ENCODE measurements at regions not wholly inside any gene's neighbourhood (a gene's known extent, or its start where the extent isn't known, plus 50 kb on each side); places are given as distances from the start of the nearest gene placed in this dataset.

GRCh38 chr4:126603210-126603609 lies 1029.5 kb upstream of the INTU start:
- DNase-seq: no peak
- Histone ChIP-seq H3K36me3 (no peaks in the 10 kb centered on the region), H3K4me3 (ENCODE audit: low read depth, low read length) (no peak overlapping the region), H3K9me3 (no peaks in the 10 kb centered on the region), H3K27me3 (no peaks in the 10 kb centered on the region), H3K4me1 (no peaks in the 10 kb centered on the region)
- no peak for TF ChIP-seq CTCF (IDR thresholded peaks at IDR 0.05; ENCODE audit: low read depth, low read length)

GRCh38 chr4:126603825-126604224 lies 1028.9 kb upstream of the INTU start:
- no peak for TF ChIP-seq CTCF (IDR thresholded peaks at IDR 0.05; ENCODE audit: low read depth, low read length)
- Histone ChIP-seq H3K9me3 (no peaks in the 10 kb centered on the region), H3K27me3 (no peaks in the 10 kb centered on the region), H3K4me1 (no peaks in the 10 kb centered on the region), H3K36me3 (no peaks in the 10 kb centered on the region), H3K4me3 (ENCODE audit: low read depth, low read length) (no peak overlapping the region)
- no peak for DNase-seq

DNA sequence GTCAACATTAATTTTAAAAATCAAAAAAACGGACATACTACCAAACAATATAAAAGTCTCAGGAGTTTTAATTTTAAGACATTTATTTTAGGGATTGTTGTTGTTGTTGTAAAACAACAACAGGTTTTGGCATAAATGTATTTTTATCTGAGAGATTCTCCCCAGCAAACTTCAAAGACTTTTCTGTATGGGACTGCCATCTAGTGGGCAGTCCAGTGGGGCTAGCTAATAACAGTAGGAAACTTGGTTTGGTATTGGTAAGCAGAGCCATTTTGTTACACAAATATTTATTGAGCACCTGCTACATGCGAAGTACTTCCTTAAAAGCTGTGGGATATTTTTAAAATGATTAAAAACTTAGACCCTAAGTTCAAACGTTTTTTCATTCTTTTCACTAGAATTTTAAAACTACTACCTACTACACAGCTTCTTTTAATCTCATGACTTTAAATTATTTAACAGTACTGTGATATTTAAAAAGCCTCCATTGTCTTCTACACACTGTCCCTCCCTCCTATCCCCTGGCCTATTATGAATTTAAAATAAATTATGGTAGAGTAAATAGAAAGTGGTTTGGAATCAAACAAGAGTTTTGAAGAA lies 1028.4 kb upstream of the INTU start:
- no peak overlapping the region for H3K4me3 ChIP-seq (ENCODE audit: low read depth, low read length)
- no peaks in the 10 kb centered on the region for H3K36me3 ChIP-seq
- no peaks in the 10 kb centered on the region for H3K27me3 ChIP-seq
- H3K9me3 ChIP-seq: no peaks in the 10 kb centered on the region
- peak; percentile 47 for DNase-seq
- H3K4me1 ChIP-seq: no peaks in the 10 kb centered on the region
- TF ChIP-seq CTCF (IDR thresholded peaks at IDR 0.05; ENCODE audit: low read depth, low read length): peak; percentile 90

DNA sequence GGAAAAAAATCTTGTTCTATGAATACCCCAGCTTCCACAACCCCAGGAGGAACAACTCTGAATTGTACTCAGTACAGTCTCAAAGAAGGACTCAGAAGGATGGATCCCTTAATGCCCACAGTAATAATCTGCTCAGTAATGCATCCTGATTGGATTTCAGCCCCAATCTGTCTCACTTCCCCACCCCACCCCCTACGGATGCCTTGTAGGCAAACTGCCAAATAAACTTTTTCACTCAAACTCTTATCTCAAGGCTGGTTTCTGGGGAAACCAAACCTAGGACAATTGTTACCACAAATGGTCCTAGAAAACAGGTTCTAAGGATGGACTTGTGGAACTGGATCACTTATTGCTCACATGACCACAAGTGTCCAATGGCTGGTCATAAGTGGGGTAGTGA lies 1021.8 kb upstream of the INTU start:
- no peaks in the 10 kb centered on the region for H3K36me3 ChIP-seq
- H3K4me3 ChIP-seq (ENCODE audit: low read depth, low read length): no peak overlapping the region
- no peak for DNase-seq
- H3K9me3 ChIP-seq: no peaks in the 10 kb centered on the region
- H3K4me1 ChIP-seq: no peaks in the 10 kb centered on the region
- no peak for TF ChIP-seq CTCF (IDR thresholded peaks at IDR 0.05; ENCODE audit: low read depth, low read length)
- no peaks in the 10 kb centered on the region for H3K27me3 ChIP-seq

DNA sequence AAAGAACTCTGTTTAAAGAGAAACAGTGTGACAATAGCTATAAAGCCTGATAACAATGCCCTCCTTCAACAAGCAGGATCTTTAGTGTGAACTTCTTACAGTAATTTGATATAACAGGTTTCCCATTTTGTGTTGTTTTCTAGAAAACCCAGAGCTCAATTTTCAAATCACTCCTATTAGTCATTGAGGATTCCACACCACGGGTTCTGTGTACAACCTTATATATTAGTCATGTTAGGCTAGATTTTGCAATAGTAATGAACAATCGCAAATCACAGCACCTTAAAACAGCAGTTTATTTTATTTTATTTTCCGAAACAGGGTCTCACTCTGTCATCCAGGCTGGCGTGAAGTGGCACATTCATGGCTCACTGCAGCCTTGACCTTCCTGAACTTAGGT lies 1020.9 kb upstream of the INTU start:
- H3K27me3 ChIP-seq: no peaks in the 10 kb centered on the region
- H3K4me1 ChIP-seq: no peaks in the 10 kb centered on the region
- H3K4me3 ChIP-seq (ENCODE audit: low read depth, low read length): no peak overlapping the region
- DNase-seq: no peak
- H3K36me3 ChIP-seq: no peaks in the 10 kb centered on the region
- H3K9me3 ChIP-seq: no peaks in the 10 kb centered on the region
- no peak for TF ChIP-seq CTCF (IDR thresholded peaks at IDR 0.05; ENCODE audit: low read depth, low read length)

DNA sequence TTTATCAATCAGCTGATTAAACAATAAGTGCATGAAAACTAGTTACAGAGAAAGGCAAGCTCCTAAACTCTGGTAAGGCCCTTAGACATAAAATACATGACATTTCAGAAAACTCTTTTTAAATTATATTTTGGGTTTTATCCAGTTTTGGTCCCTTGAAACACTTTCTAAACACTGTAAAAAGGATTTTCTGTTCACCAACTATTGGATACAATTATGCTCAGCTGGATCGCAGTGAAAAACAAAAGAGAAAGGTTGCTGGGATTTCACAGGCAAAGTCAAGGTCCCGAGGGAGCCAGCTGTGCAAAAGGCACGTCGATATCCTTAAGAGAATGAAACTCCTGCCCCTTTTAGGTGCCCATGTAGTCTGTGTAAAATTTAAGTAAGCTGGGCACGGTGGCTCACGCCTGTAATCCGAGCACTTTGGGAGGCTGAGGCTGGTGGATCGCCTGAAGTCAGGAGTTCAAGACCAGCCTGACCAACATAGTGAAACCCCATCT lies 1018.4 kb upstream of the INTU start:
- Histone ChIP-seq H3K36me3 (no peaks in the 10 kb centered on the region), H3K9me3 (no peaks in the 10 kb centered on the region)

More for the DNA sequence above, 1018.4 kb upstream of the INTU start:
- no peak for DNase-seq
- Histone ChIP-seq H3K27me3 (no peaks in the 10 kb centered on the region), H3K4me3 (ENCODE audit: low read depth, low read length) (no peak overlapping the region), H3K4me1 (no peaks in the 10 kb centered on the region)
- TF ChIP-seq CTCF (IDR thresholded peaks at IDR 0.05; ENCODE audit: low read depth, low read length): no peak

All from BE2C (cell line).